Mesodermal cell (in vitro differentiated cells): ENCODE measurements at regions not wholly inside any gene's neighbourhood (a gene's known extent, or its start where the extent isn't known, plus 50 kb on each side); places are given as distances from the start of the nearest gene placed in this dataset.

Experiments
- H3K27ac ChIP-seq: 2 replicates; pipeline ENCODE4 v1.7.0; 2013; ENCODE audit warnings: mild to moderate bottlenecking, low read depth, low read length, moderate library complexity; ENCODE audit not compliant: severe bottlenecking
- H3K36me3 ChIP-seq: 2 replicates; pipeline ENCODE4 v1.7.1; 2013; ENCODE audit warnings: mild to moderate bottlenecking, low read length, moderate library complexity; ENCODE audit not compliant: control insufficient read depth, insufficient read depth
- H3K4me1 ChIP-seq: one replicate; pipeline ENCODE4 v1.7.1; 2013; ENCODE audit warnings: mild to moderate bottlenecking, low read length; ENCODE audit not compliant: insufficient read depth, control insufficient read depth, poor library complexity, severe bottlenecking
- H3K4me3 ChIP-seq: 2 replicates; pipeline ENCODE4 v1.7.0; 2013; ENCODE audit warnings: low read length, control low read depth, mild to moderate bottlenecking; ENCODE audit not compliant: insufficient read depth, poor library complexity, severe bottlenecking; ENCODE audit errors: extremely low read depth
- H3K9me3 ChIP-seq: 2 replicates; pipeline ENCODE4 v1.7.1; 2013; ENCODE audit warnings: mild to moderate bottlenecking, low read length, moderate library complexity; ENCODE audit not compliant: control insufficient read depth
- WGBS, 2 experiments: methylation state at CpG; one replicate each; pipeline ENCODE4 v1.1.5; 2013; ENCODE audit warnings: missing lambda C conversion rate in 2 of 2; ENCODE audit not compliant: insufficient coverage in 2 of 2; 5-methylcytosine and 5-hydroxymethylcytosine counted together

GRCh38 chr10:128463991-128464760 is 338.0 kb upstream of the MKI67 start:
- no peak overlapping the region for H3K4me3 ChIP-seq
- no peaks in the 10 kb centered on the region for H3K4me1 ChIP-seq
- no peaks in the 10 kb centered on the region for H3K9me3 ChIP-seq
- WGBS, 2 experiments = 95% methylated on average over 2 of the region's 4 CpGs; no CpG with 5 or more reads in 1 of the 2 experiments
- no peak overlapping the region for H3K27ac ChIP-seq
- no peaks in the 10 kb centered on the region for H3K36me3 ChIP-seq

- Histone ChIP-seq H3K9me3 (no peaks in the 10 kb centered on the region), H3K4me1 (no peaks in the 10 kb centered on the region), H3K36me3 (no peaks in the 10 kb centered on the region), H3K27ac (no peak overlapping the region), H3K4me3 (no peak overlapping the region)
- WGBS, 2 experiments = 88 to 96% methylated on average over 8 of the region's 11 CpGs
Measured at GRCh38 chr10:128465697-128466096, 339.5 kb upstream of the MKI67 start.

GRCh38 chr10:128466831-128467371 is 340.7 kb upstream of the MKI67 start:
- WGBS, 2 experiments = 89 to 97% methylated on average over 11 to 13 of the region's 14 CpGs
- H3K4me3 ChIP-seq = no peak overlapping the region
- no peaks in the 10 kb centered on the region for H3K4me1 ChIP-seq
- H3K27ac ChIP-seq = no peak overlapping the region
- H3K9me3 ChIP-seq = no peaks in the 10 kb centered on the region
- no peaks in the 10 kb centered on the region for H3K36me3 ChIP-seq

GRCh38 chr10:128468462-128468861 is 342.2 kb upstream of the MKI67 start:
- Histone ChIP-seq H3K4me1 (no peaks in the 10 kb centered on the region), H3K9me3 (no peaks in the 10 kb centered on the region), H3K36me3 (no peaks in the 10 kb centered on the region), H3K4me3 (no peak overlapping the region), H3K27ac (no peak overlapping the region)
- WGBS, 2 experiments = 83 to 85% methylated on average over 4 to 5 of the region's 7 CpGs

- Histone ChIP-seq H3K4me1 (no peaks in the 10 kb centered on the region), H3K27ac (no peak overlapping the region), H3K9me3 (no peaks in the 10 kb centered on the region), H3K36me3 (no peaks in the 10 kb centered on the region), H3K4me3 (no peak overlapping the region)
- WGBS, 2 experiments = 74 to 77% methylated on average over 6 to 9 of the region's 9 CpGs
Measured at GRCh38 chr10:128469515-128469914, 343.3 kb upstream of the MKI67 start.

DNA sequence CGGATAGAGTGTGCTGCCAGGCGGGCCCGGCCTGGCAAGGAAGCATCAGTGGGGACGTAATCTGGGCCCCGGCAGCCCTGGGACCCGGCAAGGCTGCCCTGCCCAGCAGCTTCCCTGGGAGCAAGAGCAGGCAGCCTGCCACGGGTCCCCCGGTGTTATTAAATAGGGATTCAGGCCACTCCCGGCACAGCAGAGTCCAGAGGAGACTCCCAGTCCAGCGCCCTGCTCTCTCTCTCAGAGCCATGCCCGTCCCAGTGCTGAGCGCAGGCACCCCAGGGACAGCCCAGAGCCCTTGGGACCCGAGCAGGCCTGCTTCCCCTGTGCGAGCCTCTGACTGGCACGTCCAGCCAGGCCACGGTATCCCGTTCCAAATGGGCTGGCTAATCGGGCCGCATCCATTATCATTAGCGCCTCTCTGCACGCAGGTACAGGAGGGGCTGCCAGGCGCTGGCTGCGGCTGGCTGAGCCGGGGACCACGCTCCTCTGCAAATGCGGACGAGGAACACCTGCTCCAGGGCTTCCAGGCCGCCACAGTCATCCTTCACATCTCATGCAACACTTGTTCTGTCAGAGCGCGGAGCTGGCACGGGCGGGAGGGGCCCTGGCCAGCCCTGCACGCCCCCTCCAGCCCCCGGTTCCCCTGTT is 344.2 kb upstream of the MKI67 start:
- Histone ChIP-seq H3K4me3 (no peak overlapping the region), H3K4me1 (no peaks in the 10 kb centered on the region), H3K36me3 (no peaks in the 10 kb centered on the region), H3K27ac (no peak overlapping the region), H3K9me3 (no peaks in the 10 kb centered on the region)
- 91 to 92% methylated on average over 33 to 34 of the region's 34 CpGs for WGBS, 2 experiments

DNA sequence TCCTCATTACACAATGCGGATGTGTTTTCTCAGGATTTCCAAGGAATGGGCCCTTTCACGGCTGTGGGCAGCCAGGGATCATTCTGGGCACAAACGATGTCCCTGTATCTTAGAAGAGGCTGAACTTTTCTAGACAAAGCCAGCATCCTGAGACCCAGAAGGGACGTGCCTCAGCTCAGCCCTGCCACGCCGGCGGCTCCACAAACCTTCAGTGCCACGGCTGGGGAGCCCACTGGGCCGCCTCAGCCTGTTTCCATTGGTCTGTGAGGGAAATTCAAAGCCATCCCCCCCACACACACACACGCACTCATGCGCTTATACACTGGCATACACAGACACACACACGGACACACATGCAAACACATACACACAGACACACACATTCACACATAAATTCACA is 344.9 kb upstream of the MKI67 start:
- Histone ChIP-seq H3K36me3 (no peaks in the 10 kb centered on the region), H3K4me1 (no peaks in the 10 kb centered on the region), H3K27ac (no peak overlapping the region), H3K4me3 (no peak overlapping the region), H3K9me3 (no peaks in the 10 kb centered on the region)
- WGBS, 2 experiments = 85 to 87% methylated on average over 7 to 11 of the region's 12 CpGs

DNA sequence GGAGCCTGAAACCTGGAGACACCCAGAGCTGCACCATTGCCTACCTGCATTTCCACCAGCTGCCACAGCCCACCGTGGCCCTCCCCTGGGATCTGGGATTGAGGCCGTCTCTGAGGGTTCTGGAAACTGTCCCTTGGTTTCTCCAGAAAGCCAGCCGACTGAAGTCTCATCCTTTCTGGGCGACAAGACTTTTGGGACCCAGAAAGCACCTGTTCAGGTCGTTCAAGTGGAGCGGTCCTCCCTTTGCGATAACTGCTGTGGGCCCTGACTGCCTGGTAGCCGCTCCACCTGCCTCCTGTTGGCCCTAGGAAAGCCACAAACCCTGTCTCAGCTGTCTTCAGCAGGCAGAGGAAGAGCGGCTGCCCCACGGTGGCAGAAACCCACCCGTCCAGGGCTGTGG is 346.0 kb upstream of the MKI67 start:
- Histone ChIP-seq H3K36me3 (no peaks in the 10 kb centered on the region), H3K4me3 (no peak overlapping the region), H3K27ac (no peak overlapping the region), H3K9me3 (no peaks in the 10 kb centered on the region), H3K4me1 (no peaks in the 10 kb centered on the region)
- 84 to 92% methylated on average over 11 of the region's 11 CpGs for WGBS, 2 experiments

- no peaks in the 10 kb centered on the region for H3K36me3 ChIP-seq
- H3K4me1 ChIP-seq = no peaks in the 10 kb centered on the region
- 88 to 94% methylated on average over 5 to 8 of the region's 11 CpGs for WGBS, 2 experiments
- no peak overlapping the region for H3K27ac ChIP-seq
- H3K4me3 ChIP-seq = no peak overlapping the region
- no peaks in the 10 kb centered on the region for H3K9me3 ChIP-seq
Measured at GRCh38 chr10:128473396-128473795, 347.2 kb upstream of the MKI67 start.

GRCh38 chr10:128473911-128474310 is 347.7 kb upstream of the MKI67 start:
- Histone ChIP-seq H3K4me1 (no peaks in the 10 kb centered on the region), H3K36me3 (no peaks in the 10 kb centered on the region), H3K4me3 (no peak overlapping the region), H3K27ac (no peak overlapping the region), H3K9me3 (no peaks in the 10 kb centered on the region)
- 90 to 96% methylated on average over 3 to 4 of the region's 8 CpGs for WGBS, 2 experiments

GRCh38 chr10:128474571-128474970 is 348.3 kb upstream of the MKI67 start:
- no peak overlapping the region for H3K4me3 ChIP-seq
- no peak overlapping the region for H3K27ac ChIP-seq
- no peaks in the 10 kb centered on the region for H3K4me1 ChIP-seq
- no peaks in the 10 kb centered on the region for H3K9me3 ChIP-seq
- WGBS, 2 experiments = 92 to 96% methylated on average over 2 to 3 of the region's 6 CpGs
- no peaks in the 10 kb centered on the region for H3K36me3 ChIP-seq
